ENCODE measurements at regions not wholly inside any gene's neighbourhood (a gene's known extent, or its start where the extent isn't known, plus 50 kb on each side); places are given as distances from the start of the nearest gene placed in this dataset.

GRCh38 chr20:23251779-23252178 lies 98.8 kb upstream of the NXT1 start:
- H3K27me3 ChIP-seq (ENCODE audit: control insufficient read depth in 2 of 2, insufficient read depth in 2 of 2, low read length in 2 of 2) = no peaks in the 10 kb centered on the region
- no peak overlapping the region for H3K4me2 ChIP-seq (ENCODE audit: insufficient read depth, low read length)
- TF ChIP-seq POLR2AphosphoS5 (IDR thresholded peaks at IDR 0.05; ENCODE audit: insufficient read depth, low read depth, low read length) (no peak), GATA2 (IDR thresholded peaks at IDR 0.05; ENCODE audit: insufficient read depth, insufficient read length, low read depth, low read length) (no peak)
- no peaks in the 10 kb centered on the region for H3K79me2 ChIP-seq (ENCODE audit: control insufficient read depth, insufficient read depth, low read length)
- intact Hi-C loops (cut with micrococcal nuclease) (no loop called here), dilution Hi-C loops (cut with MboI; ENCODE audit: extremely low pct_ligation_motif_present, low sequenced_read_pairs) (no loop called here)
- ChIA-PET POLR2A (no interaction called here), CTCF (no interaction called here)
- DNase-seq (ENCODE audit: low read depth, low spot score) (no peak), FAIRE-seq (no peak)
- H4K20me1 ChIP-seq (replicated peaks; ENCODE audit: control insufficient read depth, extremely low read depth, insufficient read depth, low read length) = no peaks in the 10 kb centered on the region
- peaks cover 12% of the 10 kb centered on the region for H3K4me1 ChIP-seq (ENCODE audit: control insufficient read depth, extremely low read depth, insufficient read depth, low read length)
- no peak overlapping the region for H3K4me3 ChIP-seq (replicated peaks in 1 of 3; ENCODE audit: insufficient read depth in 1 of 3, low read depth in 1 of 3, low read length in 3 of 3)
- no peak overlapping the region for H2AFZ ChIP-seq (ENCODE audit: low read depth, low read length)
- no peak overlapping the region for H3K9ac ChIP-seq (replicated peaks; ENCODE audit: extremely low read depth, insufficient read depth, low read length)
- no peaks in the 10 kb centered on the region for H3K36me3 ChIP-seq (ENCODE audit: control insufficient read depth in 2 of 2, extremely low read depth in 1 of 2, insufficient read depth in 2 of 2, low read length in 2 of 2)
- H3K9me1 ChIP-seq (replicated peaks; ENCODE audit: control insufficient read depth, extremely low read depth, insufficient read depth, low read length) = no peaks in the 10 kb centered on the region
- no TSS peak for BruUV-seq (replicated peaks)
- H3K27ac ChIP-seq (ENCODE audit: insufficient read depth, low read depth, low read length) = no peak overlapping the region
- H3K9me3 ChIP-seq (replicated peaks; ENCODE audit: control insufficient read depth, insufficient read depth, low read length) = no peaks in the 10 kb centered on the region

GRCh38 chr20:23249541-23249940 lies 101.0 kb upstream of the NXT1 start:
- H3K27ac ChIP-seq (ENCODE audit: insufficient read depth, low read depth, low read length) = no peak overlapping the region
- ChIA-PET CTCF (no interaction called here), POLR2A (no interaction called here)
- intact Hi-C loops (cut with micrococcal nuclease) (no loop called here), dilution Hi-C loops (cut with MboI; ENCODE audit: extremely low pct_ligation_motif_present, low sequenced_read_pairs) (no loop called here)
- FAIRE-seq = no peak
- BruUV-seq (replicated peaks) = no TSS peak
- H3K4me1 ChIP-seq (ENCODE audit: control insufficient read depth, extremely low read depth, insufficient read depth, low read length) = no peaks in the 10 kb centered on the region
- no peak overlapping the region for H2AFZ ChIP-seq (ENCODE audit: low read depth, low read length)
- DNase-seq (ENCODE audit: low read depth, low spot score) = no peak
- no peak overlapping the region for H3K4me2 ChIP-seq (ENCODE audit: insufficient read depth, low read length)
- H3K4me3 ChIP-seq (replicated peaks in 1 of 3; ENCODE audit: insufficient read depth in 1 of 3, low read depth in 1 of 3, low read length in 3 of 3) = no peak overlapping the region
- no peaks in the 10 kb centered on the region for H3K79me2 ChIP-seq (ENCODE audit: control insufficient read depth, insufficient read depth, low read length)
- TF ChIP-seq JUN (IDR thresholded peaks at IDR 0.05; ENCODE audit: borderline replicate concordance, insufficient read depth, insufficient read length, low read depth) (no peak), POLR2A (IDR thresholded peaks at IDR 0.05; ENCODE audit: low read depth, low read length) (no peak), CTCF (IDR thresholded peaks at IDR 0.05; ENCODE audit: extremely low read depth in 1 of 2, insufficient read depth in 1 of 2, low read depth in 1 of 2, low read length in 2 of 2) (no peak), EZH2 (IDR thresholded peaks at IDR 0.05; ENCODE audit: borderline replicate concordance, low read depth, low read length, severe bottlenecking) (no peak), POLR2AphosphoS5 (IDR thresholded peaks at IDR 0.05; ENCODE audit: insufficient read depth, low read depth, low read length) (no peak)
- H3K9me3 ChIP-seq (replicated peaks; ENCODE audit: control insufficient read depth, insufficient read depth, low read length) = no peaks in the 10 kb centered on the region
- H3K9me1 ChIP-seq (replicated peaks; ENCODE audit: control insufficient read depth, extremely low read depth, insufficient read depth, low read length) = no peaks in the 10 kb centered on the region
- H4K20me1 ChIP-seq (replicated peaks; ENCODE audit: control insufficient read depth, extremely low read depth, insufficient read depth, low read length) = no peaks in the 10 kb centered on the region
- H3K27me3 ChIP-seq (ENCODE audit: control insufficient read depth in 2 of 2, insufficient read depth in 2 of 2, low read length in 2 of 2) = no peaks in the 10 kb centered on the region
- no peaks in the 10 kb centered on the region for H3K36me3 ChIP-seq (ENCODE audit: control insufficient read depth in 2 of 2, extremely low read depth in 1 of 2, insufficient read depth in 2 of 2, low read length in 2 of 2)
- H3K9ac ChIP-seq (replicated peaks; ENCODE audit: extremely low read depth, insufficient read depth, low read length) = no peak overlapping the region

Measured in endothelial cell of umbilical vein (primary cell).